Ovary (tissue), 7 donors: ENCODE measurements at regions not wholly inside any gene's neighbourhood (a gene's known extent, or its start where the extent isn't known, plus 50 kb on each side); places are given as distances from the start of the nearest gene placed in this dataset.
"Not testable (repeated sequence)": the region's sequence is repeated elsewhere in the genome, so short reads cannot be mapped to it uniquely, and the experiment has no call there.

Experiments
- DNase-seq, 5 donors: peaks; one replicate each; pipeline ENCODE4 v3.0.0-alpha.2; 2019 to 2020
- H3K27ac ChIP-seq, 2 donors: fragments of 200-600 bp; one replicate each; pipeline versions ENCODE4 v1.5.1 to v1.8.0; 2019 to 2022
- H3K27me3 ChIP-seq: fragments of 200-600 bp; one replicate; pipeline ENCODE4 v1.8.0; 2022
- H3K36me3 ChIP-seq: fragments of 200-600 bp; sonication (generic); one replicate; pipeline ENCODE4 v1.5.1; 2019
- H3K4me1 ChIP-seq: one replicate; pipeline ENCODE4 v1.8.1; 2013; ENCODE audit warnings: mild to moderate bottlenecking, moderate library complexity; ENCODE audit not compliant: insufficient read depth
- H3K4me3 ChIP-seq: fragments of 200-600 bp; sonication (generic); one replicate; pipeline ENCODE4 v1.5.1; 2017
- H3K9me3 ChIP-seq, 2 donors: fragments of 200-600 bp in 1 of 2; sonication (generic) in 1 of 2; one replicate each; pipeline versions ENCODE4 v1.5.1 to v1.8.1; 2013 to 2019; ENCODE audit warnings: mild to moderate bottlenecking in 1 of 2, moderate library complexity in 1 of 2
- EP300 ChIP-seq: sonication (generic); formaldehyde crosslinking; IDR thresholded peaks from one replicate; pipeline ENCODE4 v1.6.1; 2017; ENCODE audit warnings: antibody characterized with exemption
- POLR2A ChIP-seq: fragments of 450-650 bp; IDR thresholded peaks from one replicate; pipeline ENCODE4 v1.6.1; 2017; ENCODE audit warnings: antibody characterized with exemption, mild to moderate bottlenecking, moderate library complexity
- WGBS, 3 donors: extraction: QIAGEN DNeasy Blood & Tissue Kit in 1 of 3; methylation state at CpG; one replicate each; pipeline versions ENCODE4 v1.1.5 to v1.1.7; 2013 to 2017; 5-methylcytosine and 5-hydroxymethylcytosine counted together
- intact Hi-C, 4 donors: fragments of 100-400 bp; cut with DNase I; formaldehyde crosslinking; loops; one replicate each; pipeline versions ENCODE4 v1.11.0 to v1.15.1; 2022 to 2023
- TF ChIP-seq, protein P1 (sequence below), 3 donors: fragments of 450-650 bp in 2 of 3; fragments of 200-600 bp in 1 of 3; IDR thresholded peaks; one replicate each; pipeline versions ENCODE4 v1.5.1 to v1.8.0; 2016 to 2022; ENCODE audit warnings: antibody characterized with exemption in 3 of 3, mild to moderate bottlenecking in 1 of 3
- donor health status: DM: no; HTN: no; CAD: no; lungs with moderate emphysema.
- donor health status: DM: no; HTN: no; CAD: no.
- donor health status: Bipolar disorder and iron deficiency.
- donor health status: DM: no; HTN: no; CAD: no.
- donor health status: DM: yes; HTN: yes; CAD: no.

DNA sequence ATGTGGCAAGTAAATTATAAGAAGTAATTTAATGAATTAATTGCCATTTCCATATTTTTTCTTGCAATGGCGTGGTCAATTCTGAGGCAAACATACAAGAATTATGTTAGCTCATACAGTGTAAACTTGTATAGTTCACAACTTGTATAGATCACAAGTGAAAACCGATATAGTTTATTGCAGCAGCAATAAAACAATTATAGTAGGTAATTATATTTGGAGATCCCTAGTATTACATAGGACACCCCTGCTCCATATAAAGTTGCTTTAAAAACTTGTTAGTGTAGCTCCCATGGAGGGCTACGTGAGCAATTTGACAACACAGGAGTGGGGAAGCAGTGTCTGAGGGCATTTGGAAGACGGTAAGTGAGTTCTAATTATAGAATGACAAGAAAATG is 288.2 kb downstream of the SOCS6 start:
- Histone ChIP-seq H3K27me3 (no peaks in the 10 kb centered on the region), H3K27ac (no peak overlapping the region), H3K9me3 (no peaks in the 10 kb centered on the region), H3K4me1 (no peaks in the 10 kb centered on the region), H3K36me3 (no peaks in the 10 kb centered on the region), H3K4me3 (no peak overlapping the region)
- TF ChIP-seq, protein P1, sequence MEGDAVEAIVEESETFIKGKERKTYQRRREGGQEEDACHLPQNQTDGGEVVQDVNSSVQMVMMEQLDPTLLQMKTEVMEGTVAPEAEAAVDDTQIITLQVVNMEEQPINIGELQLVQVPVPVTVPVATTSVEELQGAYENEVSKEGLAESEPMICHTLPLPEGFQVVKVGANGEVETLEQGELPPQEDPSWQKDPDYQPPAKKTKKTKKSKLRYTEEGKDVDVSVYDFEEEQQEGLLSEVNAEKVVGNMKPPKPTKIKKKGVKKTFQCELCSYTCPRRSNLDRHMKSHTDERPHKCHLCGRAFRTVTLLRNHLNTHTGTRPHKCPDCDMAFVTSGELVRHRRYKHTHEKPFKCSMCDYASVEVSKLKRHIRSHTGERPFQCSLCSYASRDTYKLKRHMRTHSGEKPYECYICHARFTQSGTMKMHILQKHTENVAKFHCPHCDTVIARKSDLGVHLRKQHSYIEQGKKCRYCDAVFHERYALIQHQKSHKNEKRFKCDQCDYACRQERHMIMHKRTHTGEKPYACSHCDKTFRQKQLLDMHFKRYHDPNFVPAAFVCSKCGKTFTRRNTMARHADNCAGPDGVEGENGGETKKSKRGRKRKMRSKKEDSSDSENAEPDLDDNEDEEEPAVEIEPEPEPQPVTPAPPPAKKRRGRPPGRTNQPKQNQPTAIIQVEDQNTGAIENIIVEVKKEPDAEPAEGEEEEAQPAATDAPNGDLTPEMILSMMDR (IDR thresholded peaks at IDR 0.05): no peak
- TF ChIP-seq EP300 (no peak), POLR2A (no peak)
- 64 to 70% (median 67%) methylated on average over 4 of the region's 4 CpGs for WGBS, 3 donors
- no peak for DNase-seq
- intact Hi-C loops: no loop called here

DNA sequence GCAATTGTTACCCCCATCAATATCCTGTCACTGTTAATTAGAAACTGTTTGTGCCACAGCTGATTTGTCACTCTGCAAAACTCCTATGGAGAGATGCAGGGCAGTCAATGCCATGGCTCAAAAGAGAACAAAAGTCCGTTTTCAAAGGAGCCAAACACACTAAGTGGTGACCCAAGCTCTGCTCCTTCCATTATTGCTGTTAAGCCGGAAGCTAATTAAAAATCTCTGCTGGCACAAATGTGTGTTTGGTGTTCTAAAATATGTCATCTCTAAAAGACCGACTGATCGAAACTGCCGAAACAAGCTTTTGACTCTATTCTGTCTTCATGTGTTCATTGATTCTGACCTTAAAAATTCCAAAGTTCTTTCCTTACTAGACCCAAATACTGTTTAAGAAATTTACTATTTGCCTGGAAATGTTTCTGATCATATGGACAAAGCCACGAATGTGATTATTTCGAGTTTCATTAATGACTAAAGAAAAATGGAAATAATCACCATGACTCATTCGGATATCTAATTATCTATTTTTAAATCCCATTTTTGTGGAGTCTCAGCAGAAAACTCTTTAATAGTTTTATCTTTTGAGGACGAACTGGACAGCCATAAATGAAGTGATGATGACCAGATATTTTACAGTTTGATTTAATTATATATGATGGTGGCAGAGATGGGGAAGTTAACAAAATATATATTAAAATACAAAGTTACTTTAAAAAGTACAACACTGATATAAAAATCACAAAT is 287.6 kb downstream of the SOCS6 start:
- no peak for DNase-seq
- Histone ChIP-seq H3K27ac (no peak overlapping the region), H3K4me3 (no peak overlapping the region), H3K36me3 (no peaks in the 10 kb centered on the region), H3K27me3 (no peaks in the 10 kb centered on the region), H3K9me3 (no peaks in the 10 kb centered on the region), H3K4me1 (no peaks in the 10 kb centered on the region)
- TF ChIP-seq EP300 (no peak), POLR2A (no peak)
- TF ChIP-seq, protein P1 (IDR thresholded peaks at IDR 0.05): no peak
- WGBS, 3 donors: 74 to 80% (median 75%) methylated on average over 9 of the region's 9 CpGs
- intact Hi-C loops: no loop called here

DNA sequence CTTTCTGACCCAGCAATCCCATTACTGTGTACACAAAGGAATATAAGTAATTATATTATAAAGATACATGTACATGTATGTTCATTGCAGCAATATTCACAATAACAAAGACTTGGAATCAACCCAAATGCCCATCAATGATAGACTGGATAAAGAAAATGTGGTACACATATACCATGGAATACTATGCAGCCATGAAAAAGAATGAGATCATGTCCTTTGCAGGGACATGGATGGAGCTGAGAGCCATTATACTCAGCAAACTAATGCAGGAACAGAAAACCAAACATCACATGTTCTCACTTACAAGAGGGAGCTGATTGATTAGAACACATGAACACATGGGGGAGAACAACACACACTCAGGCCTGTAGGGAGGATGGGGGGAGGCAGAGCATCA is 286.1 kb downstream of the SOCS6 start:
- H3K27me3 ChIP-seq, H3K4me3 ChIP-seq, intact Hi-C loops, H3K27ac ChIP-seq, DNase-seq, H3K36me3 ChIP-seq, H3K9me3 ChIP-seq, H3K4me1 ChIP-seq: not testable (repeated sequence)

DNA sequence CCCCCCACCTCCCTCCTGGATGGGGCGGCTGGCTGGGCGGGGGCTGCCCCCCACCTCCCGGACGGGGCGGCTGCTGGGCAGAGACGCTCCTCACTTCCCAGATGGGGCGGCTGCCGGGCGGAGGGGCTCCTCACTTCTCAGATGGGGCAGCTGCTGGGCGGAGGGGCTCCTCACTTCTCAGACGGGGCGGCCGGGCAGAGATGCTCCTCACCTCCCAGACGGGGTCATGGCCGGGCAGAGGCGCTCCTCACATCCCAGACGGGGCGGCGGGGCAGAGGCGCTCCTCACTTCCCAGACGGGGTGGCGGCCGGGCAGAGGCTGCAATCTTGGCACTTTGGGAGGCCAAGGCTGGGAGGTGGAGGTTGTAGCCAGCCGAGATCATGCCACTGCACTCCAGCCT is 280.8 kb downstream of the SOCS6 start:
- H3K9me3 ChIP-seq, intact Hi-C loops, H3K4me3 ChIP-seq, H3K27me3 ChIP-seq, H3K36me3 ChIP-seq, DNase-seq, H3K27ac ChIP-seq, H3K4me1 ChIP-seq: not testable (repeated sequence)
- WGBS, 3 donors: 72 to 98% (median 86%) methylated on average over 5 to 24 of the region's 24 CpGs

DNA sequence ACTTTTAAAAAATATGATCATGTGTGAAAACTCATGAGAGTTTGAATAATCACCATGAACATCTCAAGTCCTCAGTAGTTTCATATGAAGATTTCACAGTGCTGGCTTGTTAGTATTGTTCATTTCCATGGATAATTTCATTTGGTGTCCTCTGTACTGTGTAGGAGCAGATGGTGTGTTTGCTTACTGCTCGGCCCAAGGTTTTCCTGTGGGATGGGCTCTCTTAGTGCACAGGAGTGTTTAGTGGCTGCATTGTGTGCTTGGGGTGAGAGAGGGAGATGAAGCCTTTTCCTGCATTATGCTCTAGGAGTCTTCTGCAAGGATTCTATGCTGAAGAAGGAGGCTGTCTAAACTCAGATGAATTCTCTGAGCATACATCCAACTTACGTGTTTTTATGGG is 270.6 kb downstream of the SOCS6 start:
- intact Hi-C loops: no loop called here
- Histone ChIP-seq H3K4me1 (no peaks in the 10 kb centered on the region), H3K27ac (no peak overlapping the region), H3K9me3 (no peaks in the 10 kb centered on the region), H3K36me3 (no peaks in the 10 kb centered on the region), H3K27me3 (no peaks in the 10 kb centered on the region), H3K4me3 (no peak overlapping the region)
- TF ChIP-seq, protein P1 (IDR thresholded peaks at IDR 0.05): no peak
- 55 to 80% (median 73%) methylated on average over 2 of the region's 2 CpGs for WGBS, 3 donors
- DNase-seq: no peak
